H9 (cell line): ENCODE measurements at regions not wholly inside any gene's neighbourhood (a gene's known extent, or its start where the extent isn't known, plus 50 kb on each side); places are given as distances from the start of the nearest gene placed in this dataset.

ENCODE experiments used
- DNase-seq: peaks from one replicate; pipeline ENCODE4 v3.0.0-alpha.2; 2017
- H2AFZ ChIP-seq: one replicate; pipeline ENCODE4 v1.6.1; 2013; ENCODE audit warnings: mild to moderate bottlenecking, low read length, control low read depth, moderate library complexity
- H2AK5ac ChIP-seq: 2 replicates; pipeline ENCODE4 v1.6.1; 2013; ENCODE audit warnings: low read length, control low read depth, mixed read lengths; ENCODE audit not compliant: insufficient read length
- H2BK120ac ChIP-seq: one replicate; pipeline ENCODE4 v1.6.1; 2013; ENCODE audit warnings: low read depth, mild to moderate bottlenecking, low read length, control low read depth, inconsistent platforms; ENCODE audit not compliant: poor library complexity, severe bottlenecking
- H2BK12ac ChIP-seq: 2 replicates; pipeline ENCODE4 v1.6.1; 2013; ENCODE audit warnings: low read length, control low read depth, mixed read lengths, low read depth; ENCODE audit not compliant: insufficient read length
- H2BK15ac ChIP-seq: 2 replicates; pipeline ENCODE4 v1.6.1; 2013; ENCODE audit warnings: low read depth, low read length, control low read depth
- H2BK20ac ChIP-seq: one replicate; pipeline ENCODE4 v1.6.1; 2013; ENCODE audit warnings: low read depth, mild to moderate bottlenecking, low read length, control low read depth, inconsistent platforms; ENCODE audit not compliant: poor library complexity, severe bottlenecking
- H2BK5ac ChIP-seq: 2 replicates; pipeline ENCODE4 v1.6.1; 2013; ENCODE audit warnings: low read length, control low read depth, mixed read lengths; ENCODE audit not compliant: insufficient read length
- H3K14ac ChIP-seq: 2 replicates; pipeline ENCODE4 v1.6.1; 2013; ENCODE audit warnings: low read length, control low read depth; ENCODE audit not compliant: insufficient read depth
- H3K18ac ChIP-seq: 2 replicates; pipeline ENCODE4 v1.6.1; 2013; ENCODE audit warnings: low read depth, mild to moderate bottlenecking, mixed read lengths, low read length, control low read depth; ENCODE audit not compliant: insufficient read length
- H3K23ac ChIP-seq: 2 replicates; pipeline ENCODE4 v1.6.1; 2013; ENCODE audit warnings: low read length, control low read depth, mixed read lengths, low read depth; ENCODE audit not compliant: insufficient read length
- H3K23me2 ChIP-seq: 2 replicates; pipeline ENCODE4 v1.6.1; 2013; ENCODE audit warnings: low read depth, mild to moderate bottlenecking, mixed read lengths, low read length, control low read depth; ENCODE audit not compliant: insufficient read length, poor library complexity, severe bottlenecking
- H3K27ac ChIP-seq: 2 replicates; pipeline ENCODE4 v1.5.1; 2013; ENCODE audit warnings: low read length, control low read depth, mixed read lengths, low read depth; ENCODE audit not compliant: insufficient read length
- H3K27me3 ChIP-seq: 2 replicates; pipeline ENCODE4 v1.6.1; 2013; ENCODE audit warnings: low read length, control low read depth, inconsistent platforms; ENCODE audit not compliant: insufficient read depth
- H3K4ac ChIP-seq: 2 replicates; pipeline ENCODE4 v1.6.1; 2013; ENCODE audit warnings: low read depth, mild to moderate bottlenecking, control low read depth, inconsistent platforms, low read length, moderate library complexity
- H3K4me1 ChIP-seq: 2 replicates; pipeline ENCODE4 v1.6.1; 2013; ENCODE audit warnings: low read length, control low read depth, inconsistent platforms; ENCODE audit not compliant: insufficient read depth
- H3K4me2 ChIP-seq: 2 replicates; pipeline ENCODE4 v1.6.1; 2013; ENCODE audit warnings: low read length, control low read depth, mixed read lengths; ENCODE audit not compliant: insufficient read length, insufficient read depth
- H3K56ac ChIP-seq: 2 replicates; pipeline ENCODE4 v1.6.1; 2013; ENCODE audit warnings: low read depth, mild to moderate bottlenecking, mixed read lengths, low read length, control low read depth; ENCODE audit not compliant: insufficient read length
- H3K79me1 ChIP-seq: 2 replicates; pipeline ENCODE4 v1.6.1; 2013; ENCODE audit warnings: low read depth, mild to moderate bottlenecking, moderate library complexity, low read length, control low read depth, inconsistent platforms; ENCODE audit not compliant: insufficient read depth, poor library complexity, severe bottlenecking
- H3K79me2 ChIP-seq: 2 replicates; pipeline ENCODE4 v1.6.1; 2013; ENCODE audit warnings: low read length, control low read depth, inconsistent platforms; ENCODE audit not compliant: insufficient read depth
- H3K9ac ChIP-seq: 2 replicates; pipeline ENCODE4 v1.6.1; 2013; ENCODE audit warnings: low read length, control low read depth, mixed read lengths; ENCODE audit not compliant: insufficient read length; ENCODE audit errors: extremely low read depth
- H3K9me3 ChIP-seq: one replicate; pipeline ENCODE4 v1.6.1; 2013; ENCODE audit warnings: low read depth, low read length, inconsistent platforms; ENCODE audit not compliant: control insufficient read depth
- H3T11ph ChIP-seq: one replicate; pipeline ENCODE4 v1.6.1; 2013; ENCODE audit warnings: mild to moderate bottlenecking, low read length, control low read depth, inconsistent platforms
- H4K20me1 ChIP-seq: one replicate; pipeline ENCODE4 v1.6.1; 2013; ENCODE audit not compliant: control insufficient read depth, insufficient read length, insufficient read depth
- H4K5ac ChIP-seq: 2 replicates; pipeline ENCODE4 v1.6.1; 2013; ENCODE audit warnings: low read depth, mild to moderate bottlenecking, mixed read lengths, low read length, control low read depth; ENCODE audit not compliant: insufficient read length
- H4K8ac ChIP-seq: replicated peaks from 2 replicates; pipeline ENCODE4 v1.6.1; 2013; ENCODE audit warnings: low read length, control low read depth, mixed read lengths, low read depth; ENCODE audit not compliant: insufficient read length
- H4K91ac ChIP-seq: 2 replicates; pipeline ENCODE4 v1.6.1; 2013; ENCODE audit warnings: low read depth, mild to moderate bottlenecking, moderate library complexity, mixed read lengths, low read length, control low read depth; ENCODE audit not compliant: insufficient read length
- H3K27ac Mint-ChIP-seq, 3 experiments: 2 replicates in 2 of 3; 3 replicates in 1 of 3; pipeline ENCODE4 v1.8.0; 2020 to 2021; ENCODE audit warnings: mixed read lengths in 3 of 3, mild to moderate bottlenecking in 1 of 3, moderate library complexity in 1 of 3
- H3K27me3 Mint-ChIP-seq: 2 replicates; pipeline ENCODE4 v1.8.0; 2021; ENCODE audit warnings: low read depth, mild to moderate bottlenecking, moderate library complexity, mixed read lengths
- H3K36me3 Mint-ChIP-seq, 3 experiments: 2 replicates in 2 of 3; 3 replicates in 1 of 3; pipeline ENCODE4 v1.8.0; 2020 to 2021; ENCODE audit warnings: low read depth in 3 of 3, mixed read lengths in 3 of 3; ENCODE audit not compliant: insufficient read depth in 1 of 3
- H3K4me1 Mint-ChIP-seq, 2 experiments: 2 replicates each; pipeline ENCODE4 v1.8.0; 2020; ENCODE audit warnings: mixed read lengths in 2 of 2
- H3K4me3 Mint-ChIP-seq, 2 experiments: 2 replicates in 1 of 2; 3 replicates in 1 of 2; pipeline ENCODE4 v1.8.0; 2020 to 2021; ENCODE audit warnings: mild to moderate bottlenecking in 2 of 2, mixed read lengths in 2 of 2, moderate library complexity in 1 of 2
- H3K9me3 Mint-ChIP-seq, 2 experiments: 2 replicates in 1 of 2; 3 replicates in 1 of 2; pipeline ENCODE4 v1.8.0; 2020; ENCODE audit warnings: mild to moderate bottlenecking in 2 of 2, mixed read lengths in 2 of 2, moderate library complexity in 1 of 2
- WGBS: extraction: QIAGEN DNeasy Blood & Tissue Kit; methylation state at CpG from one replicate; pipeline ENCODE4 v1.1.7; 2013; ENCODE audit warnings: missing lambda C conversion rate, low lambda C conversion rate, mixed read lengths; ENCODE audit not compliant: insufficient read length; ENCODE audit errors: extremely low coverage; 5-methylcytosine and 5-hydroxymethylcytosine counted together
- TF ChIP-seq, protein P1 (sequence below): fragments of 200-600 bp; sonication (generic); conservative IDR thresholded peaks from 3 replicates; pipeline ENCODE4 v1.8.0; 2021; ENCODE audit warnings: antibody characterized with exemption, mild to moderate bottlenecking

DNA sequence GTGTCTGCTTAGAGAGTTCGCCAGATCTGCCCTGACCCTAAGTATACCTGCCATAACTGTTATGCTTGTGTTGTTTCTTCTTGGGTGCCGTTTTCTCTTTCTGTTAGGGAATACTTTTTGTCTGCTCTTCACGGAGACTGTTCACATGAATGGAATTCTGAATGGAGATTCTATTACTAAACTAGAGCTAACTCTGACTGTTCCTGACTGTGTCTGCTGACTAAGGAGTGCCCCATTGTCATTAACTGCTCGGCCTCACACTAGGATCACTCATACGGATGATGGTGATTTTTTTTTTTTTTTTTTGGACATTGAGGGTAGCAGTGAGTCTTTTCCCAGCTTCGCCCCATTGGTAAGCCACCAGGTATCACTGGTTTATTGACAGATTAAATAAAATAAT lies 104.8 kb upstream of the SLC8A1 start:
- H3K4me1 ChIP-seq = no peaks in the 10 kb centered on the region; the same call in 1 of the 2 replicates
- no peak overlapping the region for H3T11ph ChIP-seq
- no peak overlapping the region for H2BK12ac ChIP-seq
- no peak overlapping the region for H3K18ac ChIP-seq
- Mint-ChIP-seq H3K4me1 (peaks cover 3 to 4% of the 10 kb centered on the region in 2 experiments; a peak in 1 of 4 replicates), H3K36me3 (no peaks in the 10 kb centered on the region; a peak in 1 of 7 replicates), H3K27ac (no peak overlapping the region), H3K27me3 (no peaks in the 10 kb centered on the region), H3K9me3 (no peaks in the 10 kb centered on the region), H3K4me3 (no peak overlapping the region)
- H3K14ac ChIP-seq = no peak overlapping the region
- TF ChIP-seq, protein P1, sequence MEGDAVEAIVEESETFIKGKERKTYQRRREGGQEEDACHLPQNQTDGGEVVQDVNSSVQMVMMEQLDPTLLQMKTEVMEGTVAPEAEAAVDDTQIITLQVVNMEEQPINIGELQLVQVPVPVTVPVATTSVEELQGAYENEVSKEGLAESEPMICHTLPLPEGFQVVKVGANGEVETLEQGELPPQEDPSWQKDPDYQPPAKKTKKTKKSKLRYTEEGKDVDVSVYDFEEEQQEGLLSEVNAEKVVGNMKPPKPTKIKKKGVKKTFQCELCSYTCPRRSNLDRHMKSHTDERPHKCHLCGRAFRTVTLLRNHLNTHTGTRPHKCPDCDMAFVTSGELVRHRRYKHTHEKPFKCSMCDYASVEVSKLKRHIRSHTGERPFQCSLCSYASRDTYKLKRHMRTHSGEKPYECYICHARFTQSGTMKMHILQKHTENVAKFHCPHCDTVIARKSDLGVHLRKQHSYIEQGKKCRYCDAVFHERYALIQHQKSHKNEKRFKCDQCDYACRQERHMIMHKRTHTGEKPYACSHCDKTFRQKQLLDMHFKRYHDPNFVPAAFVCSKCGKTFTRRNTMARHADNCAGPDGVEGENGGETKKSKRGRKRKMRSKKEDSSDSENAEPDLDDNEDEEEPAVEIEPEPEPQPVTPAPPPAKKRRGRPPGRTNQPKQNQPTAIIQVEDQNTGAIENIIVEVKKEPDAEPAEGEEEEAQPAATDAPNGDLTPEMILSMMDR = no peak
- H4K91ac ChIP-seq = no peak overlapping the region
- no peaks in the 10 kb centered on the region for H3K79me1 ChIP-seq
- no peak overlapping the region for H3K9ac ChIP-seq
- no peak overlapping the region for H3K4me2 ChIP-seq
- no CpG with 5 or more reads among the region's 6 CpGs for WGBS
- H3K23me2 ChIP-seq = no peaks in the 10 kb centered on the region
- H4K20me1 ChIP-seq = no peaks in the 10 kb centered on the region
- H2BK120ac ChIP-seq = no peak overlapping the region
- H2AFZ ChIP-seq = no peak overlapping the region
- no peak overlapping the region for H4K8ac ChIP-seq
- H3K4ac ChIP-seq = no peak overlapping the region
- no peaks in the 10 kb centered on the region for H3K9me3 ChIP-seq
- H2BK15ac ChIP-seq = no peak overlapping the region
- no peak overlapping the region for H2AK5ac ChIP-seq
- H4K5ac ChIP-seq = no peak overlapping the region
- no peak overlapping the region for H3K56ac ChIP-seq
- no peak overlapping the region for H2BK5ac ChIP-seq
- no peak overlapping the region for H3K27ac ChIP-seq
- H3K27me3 ChIP-seq = no peaks in the 10 kb centered on the region
- H3K79me2 ChIP-seq = no peaks in the 10 kb centered on the region
- no peak for DNase-seq
- H2BK20ac ChIP-seq = no peak overlapping the region
- no peak overlapping the region for H3K23ac ChIP-seq
